Breast epithelium (tissue), 4 donors: ENCODE measurements at regions not wholly inside any gene's neighbourhood (a gene's known extent, or its start where the extent isn't known, plus 50 kb on each side); places are given as distances from the start of the nearest gene placed in this dataset.

ENCODE experiments used
- DNase-seq, 2 donors: peaks; one replicate each; pipeline ENCODE4 v3.0.0-alpha.2; 2019; ENCODE audit warnings: low spot score in 2 of 2
- H3K27ac ChIP-seq, 2 donors: fragments of 200-600 bp; sonication (generic) in 1 of 2; one replicate each; pipeline ENCODE4 v1.5.1; 2016 to 2019; ENCODE audit warnings: mild to moderate bottlenecking in 1 of 2
- H3K27me3 ChIP-seq, 2 donors: fragments of 200-600 bp; sonication (generic) in 1 of 2; one replicate each; pipeline versions ENCODE4 v1.5.1 to v1.6.0; 2017 to 2019; ENCODE audit warnings: control low read depth in 1 of 2, mild to moderate bottlenecking in 1 of 2
- H3K36me3 ChIP-seq: fragments of 200-600 bp; one replicate; pipeline ENCODE4 v1.5.1; 2019
- H3K4me1 ChIP-seq, 2 donors: fragments of 200-600 bp; sonication (generic); one replicate each; pipeline ENCODE4 v1.5.1; 2016 to 2019; ENCODE audit warnings: control low read depth in 1 of 2
- H3K4me3 ChIP-seq, 3 donors: fragments of 200-600 bp; sonication (generic); 1 replicate in 2 of 3; 2 replicates in 1 of 3; pipeline ENCODE4 v1.5.1; 2016 to 2019; ENCODE audit warnings: mild to moderate bottlenecking in 3 of 3, moderate library complexity in 2 of 3
- H3K9me3 ChIP-seq, 2 donors: fragments of 200-600 bp; sonication (generic) in 1 of 2; one replicate each; pipeline ENCODE4 v1.5.1; 2016 to 2019; ENCODE audit warnings: control low read depth in 1 of 2
- CTCF ChIP-seq, 3 donors: fragments of 450-650 bp; IDR thresholded peaks; one replicate each; pipeline ENCODE4 v1.5.1; 2016 to 2017; ENCODE audit warnings: antibody characterized with exemption in 3 of 3, mild to moderate bottlenecking in 3 of 3, moderate library complexity in 3 of 3
- POLR2A ChIP-seq: fragments of 450-650 bp; IDR thresholded peaks from one replicate; pipeline ENCODE4 v1.6.1; 2016; ENCODE audit warnings: antibody characterized with exemption, mild to moderate bottlenecking, moderate library complexity
- POLR2AphosphoS5 ChIP-seq, 3 donors: sonication (generic); formaldehyde crosslinking; IDR thresholded peaks; one replicate each; pipeline ENCODE4 v1.6.1; 2017; ENCODE audit warnings: antibody characterized with exemption in 3 of 3
- intact Hi-C: fragments of 100-400 bp; cut with DNase I; formaldehyde crosslinking; loops from one replicate; pipeline ENCODE4 v1.15.1; 2023; ENCODE audit warnings: low total_unique reads

- Histone ChIP-seq H3K27ac (no peak overlapping the region), H3K4me3 (no peak overlapping the region), H3K4me1 (no peaks in the 10 kb centered on the region), H3K9me3 (no peaks in the 10 kb centered on the region), H3K36me3 (no peaks in the 10 kb centered on the region), H3K27me3 (no peaks in the 10 kb centered on the region)
- intact Hi-C loops, result no loop called here
- TF ChIP-seq POLR2A, result no peak
- no peak for TF ChIP-seq CTCF (IDR thresholded peaks at IDR 0.05)
- no peak for TF ChIP-seq POLR2AphosphoS5 (IDR thresholded peaks at IDR 0.05)
- no peak for DNase-seq
Measured at GRCh38 chr1:216924732-216925131, 201.5 kb upstream of the ESRRG start.

GRCh38 chr1:216923601-216924000, 200.4 kb upstream of the ESRRG start:
- DNase-seq, result no peak
- no peaks in the 10 kb centered on the region for H3K9me3 ChIP-seq
- no peaks in the 10 kb centered on the region for H3K36me3 ChIP-seq
- no peaks in the 10 kb centered on the region for H3K4me1 ChIP-seq
- H3K27ac ChIP-seq, result no peak overlapping the region
- intact Hi-C loops, result no loop called here
- H3K27me3 ChIP-seq, result no peaks in the 10 kb centered on the region
- TF ChIP-seq CTCF (IDR thresholded peaks at IDR 0.05) (no peak), POLR2A (no peak), POLR2AphosphoS5 (IDR thresholded peaks at IDR 0.05) (no peak)
- H3K4me3 ChIP-seq, result no peak overlapping the region

- H3K4me1 ChIP-seq, result no peaks in the 10 kb centered on the region
- H3K9me3 ChIP-seq, result no peaks in the 10 kb centered on the region
- no peak overlapping the region for H3K27ac ChIP-seq
- no peaks in the 10 kb centered on the region for H3K36me3 ChIP-seq
- no peak overlapping the region for H3K4me3 ChIP-seq
- no peak for TF ChIP-seq POLR2AphosphoS5 (IDR thresholded peaks at IDR 0.05)
- no peak for TF ChIP-seq POLR2A
- no peak for TF ChIP-seq CTCF (IDR thresholded peaks at IDR 0.05)
- no peak for DNase-seq
- H3K27me3 ChIP-seq, result no peaks in the 10 kb centered on the region
- intact Hi-C loops, result no loop called here
Measured at GRCh38 chr1:216922406-216922805, 199.2 kb upstream of the ESRRG start.

- H3K9me3 ChIP-seq, result no peaks in the 10 kb centered on the region
- no peak overlapping the region for H3K4me3 ChIP-seq
- no peaks in the 10 kb centered on the region for H3K36me3 ChIP-seq
- no peaks in the 10 kb centered on the region for H3K4me1 ChIP-seq
- no peaks in the 10 kb centered on the region for H3K27me3 ChIP-seq
- no peak overlapping the region for H3K27ac ChIP-seq
- DNase-seq, result no peak
- intact Hi-C loops, result no loop called here
- TF ChIP-seq CTCF (IDR thresholded peaks at IDR 0.05) (no peak), POLR2AphosphoS5 (IDR thresholded peaks at IDR 0.05) (no peak), POLR2A (no peak)
Measured at GRCh38 chr1:216921866-216922265, 198.6 kb upstream of the ESRRG start.

GRCh38 chr1:216919060-216919970, 196.1 kb upstream of the ESRRG start:
- no peaks in the 10 kb centered on the region for H3K9me3 ChIP-seq
- H3K36me3 ChIP-seq, result no peaks in the 10 kb centered on the region
- H3K4me3 ChIP-seq, result no peak overlapping the region
- TF ChIP-seq CTCF (IDR thresholded peaks at IDR 0.05), result no peak
- TF ChIP-seq POLR2A, result no peak
- TF ChIP-seq POLR2AphosphoS5 (IDR thresholded peaks at IDR 0.05), result no peak
- no peak for DNase-seq
- H3K27me3 ChIP-seq, result no peaks in the 10 kb centered on the region
- intact Hi-C loops, result no loop called here
- no peak overlapping the region for H3K27ac ChIP-seq
- no peaks in the 10 kb centered on the region for H3K4me1 ChIP-seq
